ENCODE measurements at regions not wholly inside any gene's neighbourhood (a gene's known extent, or its start where the extent isn't known, plus 50 kb on each side); places are given as distances from the start of the nearest gene placed in this dataset.
A peak's percentile ranks its signal among the peaks of the same experiment; 100 is the strongest.

GRCh38 chr12:34206061-34206785 lies 183.9 kb downstream of the ALG10 start:
- DNase-seq (ENCODE audit: low read depth in 1 of 2, low spot score in 2 of 2): no peak
- Histone ChIP-seq H3K27ac (no peak overlapping the region), H3K9me3 (replicated peaks) (no peaks in the 10 kb centered on the region), H3K4me1 (replicated peaks) (no peaks in the 10 kb centered on the region), H3K4me3 (no peak overlapping the region), H3K36me3 (no peaks in the 10 kb centered on the region), H3K27me3 (replicated peaks) (no peaks in the 10 kb centered on the region)

GRCh38 chr12:34207858-34208257 lies 185.6 kb downstream of the ALG10 start:
- Histone ChIP-seq H3K4me1 (replicated peaks) (no peaks in the 10 kb centered on the region), H3K36me3 (no peaks in the 10 kb centered on the region), H3K27ac (no peak overlapping the region), H3K9me3 (replicated peaks) (no peaks in the 10 kb centered on the region), H3K4me3 (no peak overlapping the region), H3K27me3 (replicated peaks) (no peaks in the 10 kb centered on the region)
- DNase-seq (ENCODE audit: low read depth in 1 of 2, low spot score in 2 of 2): no peak

- H3K9me3 ChIP-seq (replicated peaks): no peaks in the 10 kb centered on the region
- H3K36me3 ChIP-seq: no peaks in the 10 kb centered on the region
- H3K27ac ChIP-seq: no peak overlapping the region
- no peaks in the 10 kb centered on the region for H3K27me3 ChIP-seq (replicated peaks)
- H3K4me3 ChIP-seq: no peak overlapping the region
- no peak for DNase-seq (ENCODE audit: low read depth in 1 of 2, low spot score in 2 of 2)
- H3K4me1 ChIP-seq (replicated peaks): no peaks in the 10 kb centered on the region
Measured at GRCh38 chr12:34208331-34209258, 186.3 kb downstream of the ALG10 start.

- no peaks in the 10 kb centered on the region for H3K4me1 ChIP-seq (replicated peaks)
- no peak overlapping the region for H3K4me3 ChIP-seq
- H3K36me3 ChIP-seq: no peaks in the 10 kb centered on the region
- H3K27ac ChIP-seq: no peak overlapping the region
- DNase-seq (ENCODE audit: low read depth in 1 of 2, low spot score in 2 of 2): no peak
- H3K27me3 ChIP-seq (replicated peaks): no peaks in the 10 kb centered on the region
- no peaks in the 10 kb centered on the region for H3K9me3 ChIP-seq (replicated peaks)
Measured at GRCh38 chr12:34209259-34209835, 187.1 kb downstream of the ALG10 start.

- Histone ChIP-seq H3K36me3 (no peaks in the 10 kb centered on the region), H3K27me3 (replicated peaks) (no peaks in the 10 kb centered on the region), H3K4me1 (replicated peaks) (no peaks in the 10 kb centered on the region), H3K27ac (no peak overlapping the region), H3K4me3 (no peak overlapping the region), H3K9me3 (replicated peaks) (no peaks in the 10 kb centered on the region)
- no peak for DNase-seq (ENCODE audit: low read depth in 1 of 2, low spot score in 2 of 2)
Measured at GRCh38 chr12:34210183-34210582, 187.9 kb downstream of the ALG10 start.

- H3K27me3 ChIP-seq (replicated peaks): no peaks in the 10 kb centered on the region
- DNase-seq (ENCODE audit: low read depth in 1 of 2, low spot score in 2 of 2): no peak
- H3K4me1 ChIP-seq (replicated peaks): no peaks in the 10 kb centered on the region
- no peak overlapping the region for H3K27ac ChIP-seq
- no peak overlapping the region for H3K4me3 ChIP-seq
- no peaks in the 10 kb centered on the region for H3K9me3 ChIP-seq (replicated peaks)
- no peaks in the 10 kb centered on the region for H3K36me3 ChIP-seq
Measured at GRCh38 chr12:34210689-34211530, 188.6 kb downstream of the ALG10 start.

- no peaks in the 10 kb centered on the region for H3K4me1 ChIP-seq (replicated peaks)
- H3K4me3 ChIP-seq: no peak overlapping the region
- no peak for DNase-seq (ENCODE audit: low read depth in 1 of 2, low spot score in 2 of 2)
- H3K9me3 ChIP-seq (replicated peaks): no peaks in the 10 kb centered on the region
- no peaks in the 10 kb centered on the region for H3K27me3 ChIP-seq (replicated peaks)
- no peaks in the 10 kb centered on the region for H3K36me3 ChIP-seq
- no peak overlapping the region for H3K27ac ChIP-seq
Measured at GRCh38 chr12:34212651-34213050, 190.4 kb downstream of the ALG10 start.

GRCh38 chr12:34214011-34214410 lies 191.7 kb downstream of the ALG10 start:
- Histone ChIP-seq H3K4me1 (replicated peaks) (no peaks in the 10 kb centered on the region), H3K36me3 (no peaks in the 10 kb centered on the region), H3K4me3 (no peak overlapping the region), H3K9me3 (replicated peaks) (peaks cover 5% of the 10 kb centered on the region; the same call in 1 of the 2 replicates), H3K27ac (no peak overlapping the region), H3K27me3 (replicated peaks) (no peaks in the 10 kb centered on the region)
- no peak for DNase-seq (ENCODE audit: low read depth in 1 of 2, low spot score in 2 of 2)

GRCh38 chr12:34215213-34215892 lies 193.1 kb downstream of the ALG10 start:
- Histone ChIP-seq H3K4me1 (replicated peaks) (no peaks in the 10 kb centered on the region), H3K27ac (no peak overlapping the region), H3K4me3 (no peak overlapping the region), H3K27me3 (replicated peaks) (no peaks in the 10 kb centered on the region), H3K36me3 (no peaks in the 10 kb centered on the region), H3K9me3 (replicated peaks) (peaks cover 6% of the 10 kb centered on the region; the same call in 1 of the 2 replicates)
- DNase-seq (ENCODE audit: low read depth in 1 of 2, low spot score in 2 of 2): no peak

- Histone ChIP-seq H3K4me1 (replicated peaks) (no peaks in the 10 kb centered on the region), H3K27ac (no peak overlapping the region), H3K27me3 (replicated peaks) (no peaks in the 10 kb centered on the region), H3K9me3 (replicated peaks) (peaks cover 6% of the 10 kb centered on the region; the same call in 1 of the 2 replicates), H3K4me3 (no peak overlapping the region), H3K36me3 (no peaks in the 10 kb centered on the region)
- DNase-seq (ENCODE audit: low read depth in 1 of 2, low spot score in 2 of 2): no peak
Measured at GRCh38 chr12:34215893-34216285, 193.6 kb downstream of the ALG10 start.

GRCh38 chr12:34217660-34218059 lies 195.4 kb downstream of the ALG10 start:
- Histone ChIP-seq H3K27ac (no peak overlapping the region), H3K36me3 (no peaks in the 10 kb centered on the region), H3K27me3 (replicated peaks) (no peaks in the 10 kb centered on the region), H3K4me1 (replicated peaks) (no peaks in the 10 kb centered on the region), H3K4me3 (no peak overlapping the region), H3K9me3 (replicated peaks) (peaks cover 6% of the 10 kb centered on the region; the same call in 1 of the 2 replicates)
- DNase-seq (ENCODE audit: low read depth in 1 of 2, low spot score in 2 of 2): no peak

- Histone ChIP-seq H3K36me3 (no peaks in the 10 kb centered on the region), H3K27me3 (replicated peaks) (no peaks in the 10 kb centered on the region), H3K27ac (no peak overlapping the region), H3K4me1 (replicated peaks) (no peaks in the 10 kb centered on the region), H3K4me3 (no peak overlapping the region), H3K9me3 (replicated peaks) (peaks cover 6% of the 10 kb centered on the region; the same call in 1 of the 2 replicates)
- DNase-seq (ENCODE audit: low read depth in 1 of 2, low spot score in 2 of 2): peak in 1 of 2 experiments; percentile 5
Measured at GRCh38 chr12:34218193-34219045, 196.1 kb downstream of the ALG10 start.
